ENCODE measurements at regions not wholly inside any gene's neighbourhood (a gene's known extent, or its start where the extent isn't known, plus 50 kb on each side); places are given as distances from the start of the nearest gene placed in this dataset.

DNA sequence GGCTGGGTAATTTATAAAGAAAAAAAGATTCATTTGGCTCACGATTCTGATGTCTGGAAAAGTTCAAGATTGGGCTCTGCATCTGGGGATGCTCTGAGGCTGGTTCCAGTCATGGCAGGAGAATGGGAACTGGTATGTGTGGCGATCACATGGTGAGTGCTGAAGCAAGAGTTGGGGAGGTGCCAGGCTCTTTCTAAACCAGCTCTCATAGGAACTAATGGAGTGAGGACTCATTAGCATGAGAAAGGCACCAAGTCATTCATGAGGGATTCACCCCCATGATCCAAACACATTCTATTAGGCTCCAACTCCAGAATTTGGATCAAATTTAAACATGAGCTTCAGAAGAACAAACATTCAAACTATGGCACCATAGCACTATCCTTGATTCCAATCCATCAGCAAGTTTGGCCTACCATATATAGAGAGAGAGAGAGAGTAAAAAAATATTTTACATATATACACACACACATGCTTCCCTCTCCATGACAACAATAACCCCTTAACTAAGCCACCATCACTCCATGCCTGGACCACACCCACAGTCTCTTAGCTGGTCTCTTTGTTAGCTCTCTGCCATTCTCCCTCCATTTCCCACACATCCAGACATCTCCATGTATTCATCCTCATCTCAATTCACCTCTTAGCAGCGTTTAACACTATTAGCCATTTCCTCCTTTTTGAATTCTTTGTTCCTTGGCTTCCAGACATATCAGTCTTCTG lies 57.9 kb downstream of the NPY start:
- DNase-seq (ENCODE audit: low spot score): no peak
- Mint-ChIP-seq H3K4me3 (no peak overlapping the region), H3K27ac (no peak overlapping the region), H3K9me3 (no peaks in the 10 kb centered on the region), H3K27me3 (ENCODE audit: low read depth) (peaks cover 9% of the 10 kb centered on the region), H3K4me1 (ENCODE audit: low read depth) (no peaks in the 10 kb centered on the region), H3K36me3 (ENCODE audit: low read depth) (no peaks in the 10 kb centered on the region)

DNA sequence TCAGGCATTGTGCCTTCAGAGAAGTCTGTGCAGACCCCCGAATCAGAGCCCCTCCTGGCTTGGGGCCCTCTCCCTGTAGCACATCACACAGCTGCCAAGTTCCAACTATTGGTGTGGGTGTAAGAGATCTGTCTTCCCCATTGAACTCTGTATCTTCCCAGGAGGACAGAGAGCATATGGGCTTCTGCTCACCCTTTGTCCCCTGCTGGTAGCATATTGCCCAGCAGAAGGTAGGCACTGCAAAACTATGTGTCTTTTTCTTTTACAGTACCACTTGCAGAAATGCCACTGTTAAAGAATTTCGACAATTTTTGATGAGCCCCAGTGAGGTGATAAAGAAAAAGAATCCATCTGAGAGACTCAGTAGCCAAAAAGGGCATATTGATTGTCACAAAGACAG lies 59.6 kb downstream of the NPY start:
- Mint-ChIP-seq H3K4me1 (ENCODE audit: low read depth) (peaks cover 1% of the 10 kb centered on the region), H3K27me3 (ENCODE audit: low read depth) (peaks cover 3% of the 10 kb centered on the region)

DNA sequence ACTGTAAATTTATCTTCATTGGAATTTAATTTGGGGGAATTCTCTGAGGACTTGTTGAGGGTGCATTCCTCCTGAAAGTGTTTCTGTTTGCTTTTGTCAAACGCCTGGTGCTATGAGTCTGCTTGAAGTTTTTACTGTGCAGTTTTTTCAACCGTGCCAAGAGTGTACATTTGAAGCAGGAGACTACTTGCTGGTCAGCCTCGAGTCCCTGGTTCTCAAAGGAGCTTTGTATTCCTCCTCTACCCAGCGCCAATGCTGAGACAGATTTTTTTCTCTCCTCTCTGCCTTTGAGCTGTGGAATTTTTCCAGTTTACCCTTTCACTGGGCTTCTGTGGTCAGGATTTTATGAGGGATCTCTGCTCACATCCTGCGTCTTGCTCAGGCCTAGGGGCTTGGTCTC lies 62.1 kb downstream of the NPY start:
- no peaks in the 10 kb centered on the region for H3K9me3 Mint-ChIP-seq
- H3K4me1 Mint-ChIP-seq (ENCODE audit: low read depth): peaks cover 1% of the 10 kb centered on the region
- no peak for DNase-seq (ENCODE audit: low spot score)
- no peaks in the 10 kb centered on the region for H3K36me3 Mint-ChIP-seq (ENCODE audit: low read depth)
- no peak overlapping the region for H3K27ac Mint-ChIP-seq
- peaks cover 5% of the 10 kb centered on the region for H3K27me3 Mint-ChIP-seq (ENCODE audit: low read depth)
- H3K4me3 Mint-ChIP-seq: no peak overlapping the region

More for the DNA sequence above, 59.6 kb downstream of the NPY start:
- H3K36me3 Mint-ChIP-seq (ENCODE audit: low read depth): no peaks in the 10 kb centered on the region
- H3K27ac Mint-ChIP-seq: no peak overlapping the region
- no peaks in the 10 kb centered on the region for H3K9me3 Mint-ChIP-seq
- no peak overlapping the region for H3K4me3 Mint-ChIP-seq
- no peak for DNase-seq (ENCODE audit: low spot score)

DNA sequence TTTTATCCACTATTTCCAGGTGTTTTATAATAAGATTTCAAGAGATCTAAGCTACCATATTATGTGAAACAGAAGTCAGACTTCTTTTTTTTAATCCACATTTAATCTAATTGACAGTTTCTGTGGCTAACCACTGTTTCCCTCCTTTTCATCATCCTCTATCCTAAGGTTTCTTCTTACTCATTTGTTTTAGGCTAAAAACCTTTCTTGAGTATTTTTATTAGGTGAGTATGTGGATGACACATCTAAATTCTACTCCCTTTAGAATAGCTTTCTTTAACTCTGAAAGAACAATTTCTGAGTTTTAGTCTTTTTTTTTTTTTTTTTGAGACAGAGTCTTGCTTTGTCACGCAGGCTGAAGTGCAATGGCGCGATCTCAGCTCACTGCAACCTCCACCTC lies 62.7 kb downstream of the NPY start:
- Mint-ChIP-seq H3K9me3 (no peaks in the 10 kb centered on the region), H3K4me1 (ENCODE audit: low read depth) (peaks cover 1% of the 10 kb centered on the region), H3K36me3 (ENCODE audit: low read depth) (no peaks in the 10 kb centered on the region), H3K27ac (no peak overlapping the region), H3K27me3 (ENCODE audit: low read depth) (peaks cover 5% of the 10 kb centered on the region), H3K4me3 (no peak overlapping the region)
- DNase-seq (ENCODE audit: low spot score): no peak

DNA sequence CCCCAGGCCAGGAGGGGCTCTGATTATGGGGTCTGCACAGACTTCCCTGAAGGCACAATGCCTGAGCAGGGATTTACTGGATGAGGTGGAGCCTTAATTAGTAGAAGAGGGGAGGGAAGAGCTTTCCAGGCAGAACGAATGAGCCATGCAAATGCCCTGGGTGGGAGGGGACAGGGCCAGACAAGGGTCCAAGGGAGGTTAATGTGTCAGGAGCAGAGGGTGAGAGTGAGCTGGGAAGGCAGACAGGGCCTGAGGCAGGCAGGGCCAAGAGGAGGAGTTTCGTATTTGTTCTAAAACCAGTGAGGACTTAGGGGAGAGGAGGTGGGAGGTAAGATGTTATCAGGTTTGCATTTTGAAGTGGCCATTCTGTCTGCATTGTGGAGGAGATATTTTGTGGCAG lies 65.3 kb downstream of the NPY start:
- Mint-ChIP-seq H3K36me3 (ENCODE audit: low read depth) (no peaks in the 10 kb centered on the region), H3K4me1 (ENCODE audit: low read depth) (peaks cover 1% of the 10 kb centered on the region), H3K27me3 (ENCODE audit: low read depth) (peaks cover 10% of the 10 kb centered on the region), H3K27ac (no peak overlapping the region), H3K4me3 (no peak overlapping the region), H3K9me3 (no peaks in the 10 kb centered on the region)
- no peak for DNase-seq (ENCODE audit: low spot score)

DNA sequence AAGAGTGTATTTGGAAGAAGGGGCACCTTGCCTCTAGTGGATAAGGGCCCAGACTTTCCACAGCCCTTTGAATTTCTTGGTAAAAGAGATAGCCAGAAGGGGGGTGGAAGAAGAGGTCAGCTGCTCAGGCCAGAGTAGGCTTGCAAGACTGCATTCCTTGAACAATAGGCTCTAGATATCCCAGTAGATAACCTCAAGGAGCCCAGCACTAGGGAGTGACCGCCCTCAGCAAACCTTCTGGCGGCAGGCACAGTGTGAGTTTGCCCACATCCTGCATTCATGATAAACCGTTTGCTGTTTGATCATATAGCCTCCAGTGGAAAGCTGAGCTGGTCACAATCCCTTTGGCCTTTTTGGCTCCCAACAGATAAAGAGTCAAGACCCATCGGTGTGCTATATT lies 70.5 kb downstream of the NPY start:
- Mint-ChIP-seq H3K36me3 (ENCODE audit: low read depth) (no peaks in the 10 kb centered on the region), H3K27me3 (ENCODE audit: low read depth) (peaks cover 10% of the 10 kb centered on the region), H3K4me1 (ENCODE audit: low read depth) (peaks cover 4% of the 10 kb centered on the region), H3K4me3 (no peak overlapping the region), H3K9me3 (peaks cover 4% of the 10 kb centered on the region), H3K27ac (no peak overlapping the region)
- DNase-seq (ENCODE audit: low spot score): no peak

DNA sequence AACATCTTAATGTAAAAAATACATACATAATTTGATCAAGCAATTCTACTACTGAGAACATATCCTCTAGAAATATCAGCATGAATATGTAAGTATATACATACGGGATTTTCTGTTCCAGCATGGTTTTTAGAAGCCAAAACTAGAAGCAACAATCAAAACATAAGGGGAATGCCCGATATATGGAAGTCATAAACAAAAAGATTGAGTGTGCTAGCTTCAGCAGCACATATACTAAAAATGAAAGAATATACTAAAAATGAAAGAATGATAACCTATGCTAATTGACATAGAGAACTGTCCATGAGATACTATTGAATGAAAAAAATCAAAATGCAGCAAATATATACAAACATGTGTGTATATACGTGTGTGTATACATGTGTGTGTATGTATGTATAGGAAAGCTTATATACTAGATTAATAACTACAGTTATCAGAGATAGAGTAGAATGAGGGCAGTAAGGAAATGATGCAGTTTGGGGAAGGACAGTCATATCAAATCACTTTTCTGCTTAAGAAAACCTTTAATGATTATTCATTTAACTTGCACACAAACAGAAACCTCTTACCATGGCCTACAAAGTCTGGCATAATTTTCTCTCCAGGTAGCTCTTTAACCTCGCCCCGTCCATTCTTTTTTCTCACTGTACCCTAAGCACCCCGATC lies 72.9 kb downstream of the NPY start:
- Mint-ChIP-seq H3K4me1 (ENCODE audit: low read depth) (peaks cover 4% of the 10 kb centered on the region), H3K9me3 (peaks cover 4% of the 10 kb centered on the region), H3K36me3 (ENCODE audit: low read depth) (no peaks in the 10 kb centered on the region), H3K27me3 (ENCODE audit: low read depth) (peaks cover 17% of the 10 kb centered on the region), H3K4me3 (no peak overlapping the region), H3K27ac (no peak overlapping the region)
- DNase-seq (ENCODE audit: low spot score): no peak

DNA sequence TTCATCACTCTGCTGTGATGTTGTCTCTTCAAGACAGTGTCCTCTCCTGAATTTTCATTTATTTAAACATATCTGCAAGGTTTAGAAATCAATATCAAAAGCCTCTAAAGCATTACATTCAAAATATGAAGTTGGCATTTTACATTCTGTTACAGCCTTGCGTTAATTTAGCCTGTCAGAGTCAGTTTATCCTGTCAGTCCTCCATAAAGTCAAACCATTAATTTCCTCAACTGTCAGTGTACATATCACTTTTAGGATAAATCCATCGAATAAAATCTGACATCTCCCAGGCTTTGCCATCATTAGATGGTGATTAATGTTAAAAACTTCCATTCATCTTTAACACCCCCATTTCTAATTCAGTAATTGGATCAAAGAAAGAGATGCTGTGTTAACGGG lies 77.0 kb downstream of the NPY start:
- DNase-seq (ENCODE audit: low spot score): no peak

DNA sequence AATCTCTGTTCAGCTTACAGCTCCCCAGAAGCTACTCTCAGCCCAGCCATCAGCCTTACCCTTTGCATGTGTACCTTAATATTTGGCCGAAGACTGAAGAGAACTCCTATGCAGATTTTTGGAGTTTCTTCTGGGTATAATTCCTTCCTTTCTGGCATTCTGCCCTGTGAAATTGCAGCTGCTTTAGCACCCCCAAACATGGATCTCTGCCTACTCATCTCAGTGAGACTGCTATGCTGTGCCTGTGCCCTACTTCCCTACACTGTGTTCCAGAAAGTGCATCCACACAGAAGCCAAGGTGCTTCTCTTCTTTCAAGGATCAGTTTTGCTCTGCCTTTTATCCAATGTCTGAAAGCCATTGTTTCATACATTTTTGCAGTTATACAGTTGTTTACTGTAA lies 81.6 kb downstream of the NPY start:
- H3K4me1 Mint-ChIP-seq (ENCODE audit: low read depth): no peaks in the 10 kb centered on the region
- peaks cover 24% of the 10 kb centered on the region for H3K27me3 Mint-ChIP-seq (ENCODE audit: low read depth)
- H3K36me3 Mint-ChIP-seq (ENCODE audit: low read depth): no peaks in the 10 kb centered on the region
- DNase-seq (ENCODE audit: low spot score): no peak
- no peak overlapping the region for H3K27ac Mint-ChIP-seq
- no peaks in the 10 kb centered on the region for H3K9me3 Mint-ChIP-seq
- H3K4me3 Mint-ChIP-seq: no peak overlapping the region

More for the DNA sequence above, 77.0 kb downstream of the NPY start:
- no peak overlapping the region for H3K4me3 Mint-ChIP-seq
- peaks cover 4% of the 10 kb centered on the region for H3K4me1 Mint-ChIP-seq (ENCODE audit: low read depth)
- peaks cover 23% of the 10 kb centered on the region for H3K27me3 Mint-ChIP-seq (ENCODE audit: low read depth)
- no peaks in the 10 kb centered on the region for H3K9me3 Mint-ChIP-seq
- H3K36me3 Mint-ChIP-seq (ENCODE audit: low read depth): no peaks in the 10 kb centered on the region
- no peak overlapping the region for H3K27ac Mint-ChIP-seq

DNA sequence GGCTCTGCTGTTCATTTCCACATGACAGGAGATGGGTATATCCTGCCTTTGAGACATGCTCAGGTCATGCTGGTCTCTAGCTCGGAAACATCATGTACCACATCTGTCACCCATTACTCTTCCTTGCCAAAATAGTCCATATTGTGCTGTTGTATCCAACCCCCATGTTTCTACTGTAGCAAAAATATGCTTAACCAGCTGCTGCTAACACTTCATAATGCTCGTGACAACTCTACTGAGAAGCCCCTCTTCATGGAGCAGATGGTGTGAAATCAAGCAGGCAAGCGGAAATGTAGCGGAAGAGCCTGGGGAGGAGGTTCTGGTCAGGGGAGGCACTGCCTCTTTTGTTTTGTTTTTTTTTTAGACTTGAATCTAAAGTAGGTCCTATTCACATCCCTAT lies 82.9 kb downstream of the NPY start:
- Mint-ChIP-seq H3K27me3 (ENCODE audit: low read depth) (peaks cover 21% of the 10 kb centered on the region), H3K27ac (no peak overlapping the region), H3K36me3 (ENCODE audit: low read depth) (no peaks in the 10 kb centered on the region), H3K4me3 (no peak overlapping the region), H3K4me1 (ENCODE audit: low read depth) (no peaks in the 10 kb centered on the region), H3K9me3 (no peaks in the 10 kb centered on the region)
- DNase-seq (ENCODE audit: low spot score): no peak

DNA sequence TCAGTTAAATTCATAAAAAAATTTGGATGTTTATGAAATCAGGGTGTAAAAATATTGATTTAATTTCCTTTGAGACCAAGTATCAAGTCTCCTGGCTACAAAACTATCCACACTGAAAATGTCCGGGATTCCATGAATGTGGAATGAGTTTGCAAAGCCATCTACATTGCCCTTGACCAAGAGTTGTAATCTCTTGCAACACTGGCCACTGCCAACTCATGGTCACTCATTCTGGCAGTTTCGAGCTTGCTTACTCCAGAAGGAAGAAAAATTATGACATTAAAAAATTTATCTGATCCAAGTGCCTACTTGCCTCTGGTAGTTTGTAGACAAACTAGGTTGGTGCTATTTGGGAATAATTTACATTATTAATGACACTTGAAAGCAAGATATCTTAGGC lies 84.2 kb downstream of the NPY start:
- H3K27me3 Mint-ChIP-seq (ENCODE audit: low read depth): peaks cover 20% of the 10 kb centered on the region
- no peak overlapping the region for H3K4me3 Mint-ChIP-seq
- DNase-seq (ENCODE audit: low spot score): no peak
- H3K4me1 Mint-ChIP-seq (ENCODE audit: low read depth): no peaks in the 10 kb centered on the region
- no peak overlapping the region for H3K27ac Mint-ChIP-seq
- no peaks in the 10 kb centered on the region for H3K9me3 Mint-ChIP-seq
- H3K36me3 Mint-ChIP-seq (ENCODE audit: low read depth): no peaks in the 10 kb centered on the region

DNA sequence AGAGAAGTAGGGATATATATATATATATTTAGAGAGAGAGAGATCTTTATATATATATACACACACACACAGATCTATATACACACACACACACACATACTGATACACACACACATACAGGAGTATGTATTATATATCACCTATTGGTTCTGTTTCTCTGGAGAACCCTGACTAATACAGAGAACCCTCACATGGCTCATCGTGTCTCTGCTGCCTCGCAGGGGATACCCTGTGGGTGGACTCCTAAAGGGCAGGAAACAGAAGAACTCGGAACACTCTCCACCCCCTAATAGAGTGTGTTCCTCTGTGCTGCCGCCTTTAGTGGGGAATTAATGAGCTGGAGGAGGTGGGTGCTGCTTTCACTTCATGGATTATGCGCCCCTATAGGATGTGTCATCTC lies 86.6 kb downstream of the NPY start:
- Mint-ChIP-seq H3K4me3 (no peak overlapping the region), H3K27ac (no peak overlapping the region), H3K27me3 (ENCODE audit: low read depth) (peaks cover 14% of the 10 kb centered on the region), H3K4me1 (ENCODE audit: low read depth) (no peaks in the 10 kb centered on the region), H3K9me3 (no peaks in the 10 kb centered on the region), H3K36me3 (ENCODE audit: low read depth) (no peaks in the 10 kb centered on the region)
- no peak for DNase-seq (ENCODE audit: low spot score)

DNA sequence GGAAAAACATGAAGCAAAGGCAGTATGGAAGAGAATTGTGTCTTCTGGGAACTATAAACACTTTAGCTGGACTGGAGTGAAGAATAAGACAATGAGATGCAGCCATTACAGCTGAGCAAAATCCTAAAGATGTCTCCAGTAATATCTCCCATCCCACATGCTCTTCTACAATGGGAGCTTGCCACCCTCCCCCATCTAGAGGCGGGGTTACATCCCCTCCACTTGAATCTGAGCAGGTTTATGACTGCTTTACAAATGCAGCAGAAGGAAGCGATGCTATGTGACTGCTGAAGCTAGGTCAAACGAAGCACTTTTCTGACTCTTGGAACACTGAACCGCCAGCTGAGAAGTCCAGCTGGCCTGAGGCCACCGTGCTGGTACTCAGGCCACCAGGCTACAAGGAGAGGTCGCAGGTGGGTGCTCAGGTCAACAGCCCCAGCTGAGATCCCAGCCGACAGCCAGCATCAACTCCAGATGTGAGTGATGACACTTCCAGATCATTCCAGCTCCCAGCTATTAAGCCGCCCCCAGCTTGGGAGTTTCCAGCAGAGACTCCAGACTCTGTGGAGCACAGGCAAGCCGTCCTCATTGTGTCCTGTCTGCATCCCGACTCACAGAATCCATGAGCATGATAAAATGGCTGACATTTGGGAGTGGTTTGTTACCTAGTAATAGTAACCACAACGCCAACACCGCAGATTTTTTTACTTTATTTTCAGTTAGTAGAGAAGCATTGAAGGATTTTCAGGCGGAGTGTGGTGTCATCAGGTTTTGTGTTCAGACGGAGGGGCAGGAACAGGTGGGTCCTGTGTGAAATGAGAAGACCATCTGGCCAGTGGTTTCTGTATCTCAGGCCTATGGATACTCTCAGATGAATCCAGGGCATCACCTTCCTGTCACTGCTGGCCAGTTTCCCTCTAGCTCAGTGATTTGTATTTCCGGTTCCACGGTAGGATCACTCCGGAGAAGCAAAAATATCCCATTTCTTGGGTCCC lies 89.3 kb downstream of the NPY start:
- Mint-ChIP-seq H3K36me3 (ENCODE audit: low read depth) (no peaks in the 10 kb centered on the region), H3K9me3 (no peaks in the 10 kb centered on the region), H3K4me1 (ENCODE audit: low read depth) (no peaks in the 10 kb centered on the region), H3K27me3 (ENCODE audit: low read depth) (peaks cover 5% of the 10 kb centered on the region), H3K4me3 (no peak overlapping the region), H3K27ac (no peak overlapping the region)
- DNase-seq (ENCODE audit: low spot score): no peak

All from T-helper 2 cell treated with Interferon-gamma antibody and Interleukin-4, amounts not matched to agents 5 μg/mL and 100 μg/mL, for 36 hours (primary cell).